Lower leg skin (tissue), 3 donors: ENCODE measurements at regions not wholly inside any gene's neighbourhood (a gene's known extent, or its start where the extent isn't known, plus 50 kb on each side); places are given as distances from the start of the nearest gene placed in this dataset.

Experiments used
- CTCF ChIP-seq, 3 donors: fragments of 450-650 bp; IDR thresholded peaks; one replicate each; pipeline ENCODE4 v1.5.1; 2016; ENCODE audit warnings: antibody characterized with exemption in 3 of 3, mild to moderate bottlenecking in 3 of 3, moderate library complexity in 2 of 3
- POLR2A ChIP-seq, 2 donors: fragments of 450-650 bp; IDR thresholded peaks; one replicate each; pipeline ENCODE4 v1.6.1; 2016 to 2017; ENCODE audit warnings: antibody characterized with exemption in 2 of 2, mild to moderate bottlenecking in 1 of 2, moderate library complexity in 1 of 2

DNA sequence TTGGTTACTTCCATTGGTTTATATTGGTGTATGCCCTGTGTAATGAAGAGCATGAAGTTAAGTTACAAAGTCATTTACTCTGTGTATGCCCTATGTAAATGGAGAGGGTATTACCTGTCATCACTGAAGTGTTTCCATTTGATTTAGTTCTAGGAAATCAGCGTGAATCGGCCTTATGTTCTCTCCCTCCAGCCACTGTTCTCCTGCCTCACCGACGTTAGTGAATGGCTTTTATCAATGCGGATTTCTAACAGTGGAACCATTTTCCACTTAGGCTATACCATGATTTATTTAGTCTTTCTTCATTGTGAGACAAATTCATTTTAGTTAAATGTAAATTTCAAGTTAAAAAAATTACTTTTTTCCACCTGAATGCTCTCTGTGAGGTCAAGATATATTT, 327.0 kb upstream of the ADCY2 start:
- TF ChIP-seq CTCF (IDR thresholded peaks at IDR 0.05) (no peak), POLR2A (IDR thresholded peaks at IDR 0.05) (no peak)
